Activated CD4-positive, alpha-beta T cell treated with anti-CD3 and anti-CD28 coated beads, Interleukin-2, amount 50 U/mL, for 16 hours (primary cell): ENCODE measurements at regions not wholly inside any gene's neighbourhood (a gene's known extent, or its start where the extent isn't known, plus 50 kb on each side); places are given as distances from the start of the nearest gene placed in this dataset.
"Not testable (repeated sequence)": the region's sequence is repeated elsewhere in the genome, so short reads cannot be mapped to it uniquely, and the experiment has no call there.

ENCODE experiments used
- DNase-seq: peaks from one replicate; pipeline ENCODE4 v3.0.0-alpha.2; 2020

DNA sequence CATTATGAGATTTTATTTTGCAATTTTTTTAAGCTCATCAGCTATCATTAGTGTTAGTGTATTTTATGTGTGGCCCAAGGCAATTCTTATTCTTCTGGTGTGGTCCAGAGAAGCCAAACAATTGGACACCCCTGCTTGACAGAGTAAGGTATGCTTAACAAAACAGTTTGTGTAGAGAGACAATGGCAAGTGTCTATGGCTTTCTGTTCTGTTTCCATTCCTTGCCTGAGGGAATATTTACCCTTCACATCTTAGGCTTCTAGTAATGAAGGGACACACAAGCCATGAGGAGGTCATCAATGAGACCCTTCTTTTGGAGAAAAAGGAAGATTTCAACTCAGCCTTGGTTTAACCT lies 1278.4 kb upstream of the TENM4 start:
- no peak for DNase-seq

DNA sequence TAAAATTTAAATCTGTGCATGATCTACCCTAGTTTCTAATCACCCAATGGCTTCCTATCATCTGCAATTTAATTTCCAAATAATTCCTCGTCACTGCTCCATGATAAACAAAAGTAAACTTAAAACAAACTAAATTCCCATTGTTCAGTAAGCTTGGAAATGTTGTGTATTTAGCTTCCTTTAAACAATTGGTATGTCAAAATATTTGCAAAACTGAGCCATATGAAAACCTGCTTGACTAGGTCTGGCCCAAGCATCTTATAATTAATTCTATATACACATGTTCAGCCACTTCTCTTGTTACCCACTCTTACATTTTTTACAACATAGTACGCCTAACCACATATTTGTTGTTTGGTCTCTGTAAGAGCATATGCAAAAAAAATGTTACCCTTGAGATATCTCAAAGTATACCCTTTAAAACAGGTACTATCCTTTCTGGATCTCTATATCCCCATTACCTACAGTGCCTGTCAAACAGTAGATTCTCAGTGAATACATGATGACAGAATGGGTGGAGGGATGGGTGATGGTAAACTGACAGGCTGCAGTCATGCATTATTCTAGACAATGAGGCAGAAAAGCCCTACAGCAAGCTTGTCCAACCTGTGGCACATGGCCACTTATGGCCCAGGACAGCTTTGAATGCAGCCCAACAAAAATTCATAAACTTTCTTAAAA lies 1277.9 kb upstream of the TENM4 start:
- no peak for DNase-seq

DNA sequence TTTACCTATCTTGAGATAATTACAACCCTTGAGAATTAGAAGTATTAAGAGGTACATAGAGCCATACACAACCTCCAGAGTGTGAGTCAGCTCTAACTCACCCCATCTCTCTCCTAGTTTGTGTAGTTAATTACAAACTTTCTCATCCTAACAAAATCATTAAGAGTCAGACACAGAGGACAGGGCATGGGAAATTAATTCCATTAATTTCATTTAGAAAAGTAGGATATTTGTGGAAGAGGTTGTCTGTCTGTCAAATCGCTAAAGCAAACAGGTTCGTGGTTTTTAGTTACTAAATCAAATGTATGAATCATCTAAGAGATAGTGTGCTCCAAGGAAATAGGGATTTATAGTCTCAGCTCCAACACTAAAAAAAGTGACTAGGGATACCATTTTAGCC lies 1261.4 kb upstream of the TENM4 start:
- DNase-seq: no peak

DNA sequence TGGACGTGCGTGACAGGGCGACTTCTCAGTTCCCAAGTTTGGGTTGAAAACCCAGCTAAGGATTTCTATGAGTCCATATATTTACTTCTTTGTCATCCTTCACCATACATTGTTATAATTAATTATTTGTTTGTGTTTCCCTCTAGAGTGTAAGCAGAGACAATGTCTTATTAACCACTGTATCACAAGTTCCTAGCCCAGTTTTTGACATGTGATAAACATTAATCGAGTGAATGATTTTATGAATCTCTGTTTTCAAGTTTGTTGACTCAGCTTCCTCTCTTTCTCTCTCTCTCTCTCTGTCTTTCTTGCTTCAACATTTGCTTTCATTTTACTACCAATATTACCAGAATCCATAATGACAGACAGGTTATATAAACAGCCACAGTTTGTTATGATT lies 1259.6 kb upstream of the TENM4 start:
- no peak for DNase-seq

DNA sequence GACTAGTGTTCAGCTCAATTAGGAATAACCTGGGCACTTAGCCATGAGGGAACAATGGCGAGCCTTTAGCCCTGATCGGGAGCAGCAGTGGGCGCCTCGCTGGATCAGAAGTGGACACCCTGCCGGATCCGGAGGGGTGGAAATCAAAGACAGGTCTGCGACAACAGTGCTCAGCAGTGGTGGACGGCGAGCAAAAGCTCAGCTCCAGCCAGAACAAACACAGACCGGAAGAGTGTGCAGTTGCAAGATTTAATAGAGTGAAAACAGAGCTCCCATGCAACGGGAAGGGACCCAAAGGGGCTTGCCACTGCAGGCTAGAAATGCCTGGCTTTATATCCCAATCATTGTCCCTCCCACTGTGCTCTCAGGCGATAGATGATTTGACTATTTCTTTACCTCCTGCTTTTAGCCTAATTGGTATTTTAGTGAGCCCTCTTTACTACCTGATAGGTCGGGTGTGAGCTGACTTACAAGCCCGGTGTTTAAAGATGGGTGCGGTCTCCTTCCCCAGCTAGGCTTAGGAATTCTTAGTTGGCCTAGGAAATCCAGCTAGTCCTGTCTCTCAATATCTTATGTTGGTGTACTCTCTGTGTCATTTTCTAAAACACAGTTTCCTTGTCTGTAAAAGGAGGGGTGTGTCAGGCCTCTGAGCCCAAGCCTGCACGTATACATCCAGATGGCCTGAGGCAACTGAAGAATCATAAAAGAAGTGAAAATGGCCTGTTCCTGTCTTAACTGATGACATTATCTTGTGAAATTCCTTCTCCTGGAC lies 1258.8 kb upstream of the TENM4 start:
- DNase-seq: not testable (repeated sequence)

DNA sequence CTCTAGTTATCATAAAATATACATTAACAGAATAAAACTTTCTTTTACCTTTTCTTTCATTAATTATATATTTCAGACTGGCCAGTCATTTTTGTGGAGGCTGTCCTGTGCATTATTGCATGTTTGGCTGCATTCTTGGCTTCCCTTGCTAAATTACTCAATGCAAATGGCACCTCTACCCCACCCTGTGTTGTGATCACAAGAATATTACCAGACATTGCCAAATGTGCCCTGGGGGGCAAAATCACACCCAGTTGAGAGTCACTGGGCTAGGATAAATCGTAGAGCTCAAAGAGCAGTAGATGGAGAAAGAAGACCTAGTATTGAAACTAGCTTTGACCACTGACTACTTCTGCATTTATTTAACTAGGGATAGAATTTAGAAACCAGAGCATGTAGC lies 1257.8 kb upstream of the TENM4 start:
- DNase-seq: no peak

DNA sequence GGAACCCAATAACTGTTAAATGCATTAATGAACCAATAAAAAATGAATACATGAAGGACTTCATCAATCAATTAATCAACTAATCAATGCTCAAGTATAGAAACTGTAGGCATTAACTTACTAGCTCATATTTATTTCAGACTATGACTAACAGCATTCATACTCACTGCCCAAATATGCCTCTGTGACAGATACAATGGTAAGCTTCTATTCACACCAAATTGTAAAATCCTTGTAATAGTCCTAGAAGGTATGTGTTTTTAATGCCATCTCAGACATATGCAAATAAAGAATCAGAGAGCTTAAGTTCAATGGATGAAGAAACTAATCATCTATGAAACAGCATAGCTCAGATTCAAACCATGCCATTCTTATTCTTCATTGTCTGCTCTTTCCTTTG lies 1253.6 kb upstream of the TENM4 start:
- DNase-seq: no peak

DNA sequence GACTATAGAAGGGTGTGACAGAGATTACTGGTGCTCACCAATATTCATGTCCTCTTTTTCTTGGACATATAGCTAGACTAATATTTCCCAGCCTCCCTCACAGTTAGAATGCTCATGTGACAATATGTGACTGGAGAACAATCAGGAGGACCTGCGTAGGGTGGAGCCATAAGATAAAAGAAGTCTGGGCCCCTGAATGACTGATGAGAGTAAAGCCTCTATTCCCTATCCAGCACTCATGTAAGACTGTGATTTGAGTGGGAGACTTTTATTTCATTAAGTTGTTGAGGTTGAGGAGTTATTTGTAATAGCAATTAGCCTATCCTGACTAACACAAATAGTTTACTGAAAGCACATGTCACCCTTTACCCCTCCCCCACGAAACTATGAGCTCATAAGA lies 1247.1 kb upstream of the TENM4 start:
- no peak for DNase-seq

DNA sequence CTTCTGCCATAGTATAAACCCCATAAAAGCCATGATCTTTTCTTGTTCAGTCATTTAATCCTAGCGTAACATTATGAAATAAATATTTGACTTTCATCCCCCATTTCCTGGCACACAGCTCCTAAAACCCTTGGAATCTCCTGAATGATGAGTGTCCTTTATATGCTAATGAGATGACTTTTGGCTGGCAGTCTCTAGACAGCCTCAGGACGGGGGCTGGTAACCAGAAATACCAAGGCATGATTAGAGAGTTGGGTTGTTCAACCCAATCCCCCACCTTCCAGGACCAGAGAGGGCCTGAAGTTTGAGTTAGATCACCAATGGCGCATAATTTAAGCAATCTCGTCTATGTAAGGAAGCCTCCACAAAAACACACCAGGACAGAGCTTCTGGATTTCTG lies 1246.1 kb upstream of the TENM4 start:
- DNase-seq: no peak

DNA sequence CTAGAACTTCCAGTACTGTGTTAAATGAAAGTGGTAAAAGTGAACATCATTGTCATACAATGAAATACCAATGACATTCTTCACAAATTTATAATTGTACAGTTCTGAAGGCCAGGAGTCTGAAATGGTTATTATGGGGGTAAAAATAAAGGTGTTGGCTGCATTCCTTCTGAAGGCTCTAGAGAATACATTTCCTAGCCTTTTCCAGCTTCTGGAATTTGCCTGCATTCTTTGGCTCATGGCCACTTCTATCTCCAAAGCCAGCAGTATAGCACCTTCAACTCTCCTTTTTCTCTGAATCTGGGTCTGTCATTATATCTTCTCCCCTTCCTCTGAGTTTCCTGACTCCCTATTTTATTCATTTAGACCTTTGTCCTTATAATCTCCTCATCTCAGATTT lies 1232.7 kb upstream of the TENM4 start:
- DNase-seq: no peak

DNA sequence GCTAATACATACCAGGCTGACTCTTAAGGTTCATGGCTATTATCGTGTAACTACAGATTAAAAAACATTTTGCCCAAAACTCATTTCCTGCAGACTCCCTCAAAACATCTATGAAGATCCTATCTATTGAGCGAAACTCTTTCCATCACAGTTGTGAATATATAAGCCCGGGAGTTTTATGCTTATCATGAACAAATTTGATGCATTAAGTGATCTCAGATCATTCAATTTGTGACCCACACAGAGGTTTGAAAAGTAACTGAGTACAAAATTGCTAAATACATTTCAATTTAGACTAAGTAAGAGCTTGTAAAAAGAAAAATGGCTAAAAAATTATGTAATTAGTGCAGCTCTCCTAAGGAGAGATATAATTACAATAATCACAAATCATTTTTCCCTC lies 1228.8 kb upstream of the TENM4 start:
- DNase-seq: no peak

DNA sequence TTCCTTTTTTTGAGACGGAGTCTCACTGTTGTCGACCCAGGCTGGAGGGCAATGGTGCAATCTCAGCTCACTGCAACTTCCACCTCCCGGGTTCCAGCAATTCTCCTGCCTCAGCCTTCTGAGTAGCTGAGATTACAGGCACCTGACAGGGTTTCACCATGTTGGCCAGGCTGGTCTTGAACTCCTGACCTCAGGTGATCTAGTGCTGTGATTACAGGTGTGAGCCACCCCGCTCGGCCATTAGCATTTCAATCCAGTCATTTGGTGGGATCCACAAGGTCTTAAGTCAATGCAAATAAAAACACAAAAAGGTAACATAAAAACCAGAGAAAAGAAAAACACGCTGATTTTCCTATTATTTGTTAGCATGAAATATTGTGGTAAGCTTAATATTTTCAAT lies 1227.2 kb upstream of the TENM4 start:
- no peak for DNase-seq

DNA sequence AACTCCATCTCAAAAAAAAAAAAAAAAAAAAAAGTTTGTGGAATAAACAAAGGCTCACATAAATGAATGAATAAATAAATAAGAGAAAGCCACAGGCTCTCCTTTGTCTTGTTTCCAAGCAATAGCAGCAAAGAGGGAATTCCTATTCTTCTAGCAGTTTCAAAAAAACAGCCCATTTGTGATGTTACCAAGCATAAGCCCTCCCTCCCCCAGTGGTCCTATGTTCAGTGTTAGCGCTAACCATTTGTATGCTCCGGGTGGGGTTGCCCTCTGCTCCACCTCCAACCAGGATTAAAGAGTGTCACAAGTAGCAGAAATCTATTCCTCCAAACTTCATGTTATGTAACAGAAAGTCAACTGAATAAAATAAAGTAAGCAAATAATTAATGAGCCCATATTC lies 1215.0 kb upstream of the TENM4 start:
- DNase-seq: no peak

DNA sequence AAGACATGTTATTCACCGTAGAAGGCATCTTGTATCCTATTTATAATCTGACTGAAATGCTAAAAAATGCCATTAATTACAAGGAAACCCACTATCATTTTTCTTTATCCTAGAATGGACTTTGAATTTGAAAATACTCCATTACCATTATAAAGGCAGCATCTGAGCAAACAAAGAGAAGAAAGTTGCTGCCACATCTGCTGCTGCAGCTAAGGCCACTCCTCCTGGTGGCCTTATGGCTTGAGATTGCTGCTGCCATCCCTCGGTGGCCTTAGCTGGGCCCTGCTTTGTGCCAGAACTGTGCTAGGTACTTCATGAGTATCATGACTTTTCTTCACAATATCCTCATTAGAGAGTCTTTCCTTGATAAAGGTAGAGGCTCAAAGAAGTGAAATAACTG lies 1210.1 kb upstream of the TENM4 start:
- DNase-seq: no peak

DNA sequence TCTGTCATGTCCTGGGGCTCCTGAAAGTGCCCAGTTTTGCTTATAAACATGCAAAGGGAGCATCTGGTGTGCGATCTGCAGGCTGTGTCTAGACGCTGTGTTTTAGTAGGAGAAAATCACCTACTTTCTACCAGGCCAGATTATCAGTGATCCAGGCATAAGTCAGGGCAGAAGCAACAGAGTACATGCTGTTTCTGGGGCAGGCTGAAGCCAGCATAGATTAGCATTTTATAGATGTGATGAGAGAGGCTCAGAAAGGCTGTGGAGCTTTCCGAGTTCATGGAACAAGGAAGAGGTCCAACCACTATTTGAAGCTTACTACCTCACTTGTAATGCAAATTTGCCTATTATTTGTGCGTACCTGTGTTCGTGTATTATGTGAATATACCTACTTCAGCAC lies 1208.4 kb upstream of the TENM4 start:
- no peak for DNase-seq

DNA sequence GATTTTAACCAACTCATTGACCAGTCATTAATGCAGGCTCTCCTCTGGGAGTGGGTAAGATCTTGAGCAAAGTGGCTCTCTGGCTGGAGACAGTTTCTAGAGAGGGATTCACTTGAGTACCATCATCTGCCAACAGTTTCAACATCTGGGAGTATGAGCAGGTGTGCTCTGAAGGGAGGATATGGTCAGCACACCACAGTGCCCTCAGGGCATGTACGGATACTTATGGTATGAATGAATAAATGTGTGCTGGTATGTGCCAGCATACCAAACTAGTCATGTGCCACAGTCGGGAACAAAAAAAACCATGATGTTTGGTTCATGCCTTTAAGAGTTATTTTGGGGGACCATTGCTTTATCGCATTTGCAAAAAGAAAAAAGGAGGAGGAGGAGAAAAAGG lies 1197.5 kb upstream of the TENM4 start:
- no peak for DNase-seq

DNA sequence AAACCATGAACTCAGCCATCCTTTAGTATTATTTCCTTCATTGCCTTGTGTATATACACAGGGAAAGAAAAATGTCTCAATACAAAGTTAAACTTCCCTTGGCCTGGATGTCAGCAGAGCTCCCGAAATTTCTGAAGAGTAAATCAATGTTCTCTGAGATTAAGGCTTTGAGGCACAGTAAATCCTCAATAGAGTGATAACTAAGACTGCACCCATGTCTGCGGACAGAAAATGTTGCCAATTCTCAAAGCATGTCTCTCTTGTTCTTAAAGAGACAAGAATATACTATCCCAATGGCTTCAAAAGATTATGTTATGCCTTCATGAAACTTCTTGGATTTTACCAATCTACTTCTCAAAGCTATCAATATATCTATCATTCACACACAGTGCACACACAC lies 1196.7 kb upstream of the TENM4 start:
- no peak for DNase-seq

DNA sequence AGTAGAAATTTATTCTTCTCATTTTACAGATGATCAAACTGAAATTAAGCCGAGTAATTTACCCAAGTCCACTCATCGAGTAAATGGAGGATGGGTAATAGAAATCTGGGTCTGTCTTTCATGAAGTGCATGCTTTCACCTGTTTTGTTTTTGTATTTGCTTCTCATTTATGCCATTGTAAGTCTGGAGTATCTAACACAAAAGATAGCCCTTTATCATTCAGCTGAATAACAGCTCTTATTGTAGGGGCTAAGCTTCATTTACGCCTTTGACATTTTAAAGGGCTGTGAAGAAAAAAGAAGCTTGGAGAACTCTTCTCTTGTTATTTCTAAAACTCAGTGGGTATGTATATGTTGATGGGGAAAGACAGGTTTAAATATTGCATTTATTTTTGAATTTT lies 1196.2 kb upstream of the TENM4 start:
- DNase-seq: no peak

DNA sequence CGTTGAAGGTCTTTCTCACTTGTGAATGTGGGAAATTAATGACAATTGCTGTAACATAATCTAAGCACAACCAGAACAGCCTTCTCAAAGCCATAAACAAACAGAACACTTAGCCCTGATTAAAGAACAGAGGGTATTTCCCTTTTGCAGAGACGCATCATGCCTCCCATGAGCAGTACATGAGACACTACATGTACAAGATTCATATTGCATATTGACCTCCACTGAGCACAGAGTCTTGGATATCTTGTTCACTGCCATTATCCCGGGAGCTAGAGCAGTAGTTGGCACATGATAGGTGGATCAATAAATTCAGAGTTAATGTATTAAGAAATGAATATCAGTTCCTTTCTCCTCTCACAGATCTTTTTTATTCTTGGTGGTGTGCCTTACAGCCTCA lies 1194.3 kb upstream of the TENM4 start:
- no peak for DNase-seq

DNA sequence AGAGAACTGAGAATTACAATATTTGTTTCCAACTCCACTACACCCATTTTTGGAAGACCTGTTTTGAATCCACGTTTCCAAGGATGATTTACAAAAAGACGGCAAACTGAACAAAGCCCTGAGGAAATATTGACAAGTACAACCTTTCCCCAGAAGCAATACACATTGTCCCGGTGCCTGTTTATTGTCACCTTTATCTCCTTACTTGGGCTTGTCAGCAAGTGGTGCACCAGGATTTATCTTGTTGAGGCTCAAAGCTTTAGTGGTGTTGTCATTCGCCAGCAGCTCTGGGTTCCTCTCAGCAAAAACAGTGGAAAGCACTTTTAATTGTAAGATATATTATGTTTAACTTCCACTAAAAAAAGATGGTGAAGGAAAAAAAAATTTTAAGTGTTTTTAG lies 1191.9 kb upstream of the TENM4 start:
- DNase-seq: no peak

DNA sequence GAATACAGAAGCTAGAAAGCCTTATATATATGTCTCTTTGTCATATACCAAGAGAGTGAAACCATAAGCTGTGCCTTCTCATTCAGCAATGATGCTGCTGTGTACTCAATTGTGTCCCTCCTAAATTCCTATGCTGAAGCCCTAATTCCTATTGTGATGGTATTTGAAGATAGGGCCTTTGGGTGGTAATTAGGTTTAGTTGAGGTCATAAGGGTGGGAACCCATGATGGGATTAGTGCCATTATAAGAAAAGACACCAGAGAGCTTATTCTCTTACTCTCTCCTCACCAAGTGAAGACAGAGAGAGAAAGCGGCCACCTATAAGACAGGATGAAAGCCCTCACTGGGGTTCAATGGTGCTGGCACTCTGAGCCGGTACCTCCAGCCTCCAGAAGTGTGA lies 1191.3 kb upstream of the TENM4 start:
- no peak for DNase-seq

DNA sequence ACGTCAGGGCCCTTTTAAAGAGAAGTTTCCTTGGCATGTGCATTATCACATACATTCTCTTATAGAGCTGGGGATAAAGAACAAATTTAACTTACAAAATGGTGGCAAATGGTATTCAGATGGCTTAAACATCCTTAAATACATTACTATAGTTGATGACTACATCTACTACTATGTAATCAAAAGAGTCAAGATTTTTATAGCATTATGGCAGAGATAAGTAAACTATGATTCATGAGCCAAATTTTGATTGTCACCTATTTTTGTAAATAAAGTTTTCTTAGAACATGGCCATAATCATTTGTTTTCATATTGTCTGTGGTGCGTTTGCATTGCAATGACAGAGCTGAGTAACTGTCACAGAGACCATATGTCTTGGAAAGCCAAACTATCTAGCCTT lies 1188.6 kb upstream of the TENM4 start:
- DNase-seq: no peak

DNA sequence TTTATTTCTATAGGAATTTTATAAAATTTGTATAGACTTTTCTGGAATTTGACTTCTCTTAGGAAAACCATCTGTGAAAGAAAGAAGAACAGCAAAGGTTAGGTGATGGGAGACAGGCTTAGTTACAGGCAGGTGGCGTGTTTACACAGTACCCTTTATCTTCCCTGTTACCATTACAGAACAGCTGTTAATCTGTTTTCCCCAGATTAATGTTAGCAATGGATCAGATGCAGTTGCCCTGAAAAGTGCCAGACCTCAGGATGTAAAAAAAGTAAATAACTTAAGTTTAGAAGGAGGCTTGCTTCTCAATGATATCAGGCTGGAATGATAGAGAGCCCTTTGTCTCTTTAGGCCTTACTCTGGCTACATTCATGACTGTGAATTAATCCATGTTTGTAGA lies 1186.5 kb upstream of the TENM4 start:
- DNase-seq: no peak

DNA sequence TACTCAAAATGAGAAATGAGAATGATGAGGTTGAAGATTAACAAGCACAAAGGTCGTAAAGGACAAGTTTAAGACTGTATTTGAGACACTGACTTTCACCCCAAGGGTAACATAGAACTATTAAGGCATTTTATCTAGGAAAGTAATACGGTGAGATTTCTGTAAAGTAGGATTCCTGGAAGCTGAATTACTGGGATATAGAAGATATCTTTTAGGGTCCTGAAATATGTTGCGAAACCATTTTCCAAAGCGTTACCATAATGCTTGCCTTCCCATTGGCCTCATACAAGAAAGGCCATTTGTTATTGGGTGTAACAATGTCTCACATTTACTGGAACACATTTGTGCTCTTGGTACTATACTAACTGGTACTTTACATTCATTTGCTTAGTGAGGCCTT lies 1185.9 kb upstream of the TENM4 start:
- no peak for DNase-seq

DNA sequence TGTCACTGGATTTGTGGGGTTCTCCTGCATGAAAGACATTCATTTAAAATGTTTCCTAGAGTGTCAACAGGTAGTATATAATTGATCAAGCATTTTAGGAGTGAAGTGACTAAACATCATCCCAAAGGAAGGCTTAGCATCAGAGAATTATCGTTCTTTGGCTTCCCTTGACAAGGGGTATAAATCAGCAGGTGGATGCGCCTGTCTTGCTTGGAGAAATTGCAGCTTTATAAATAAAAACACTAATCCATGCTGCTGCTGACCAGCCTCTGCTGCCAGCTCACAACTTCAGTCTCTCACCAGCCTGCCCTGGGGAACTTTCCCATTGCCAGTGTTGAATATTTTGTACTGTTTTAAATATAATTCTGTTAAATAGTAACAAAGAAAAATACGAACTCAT lies 1184.7 kb upstream of the TENM4 start:
- DNase-seq: no peak
